ENCODE measurements at regions not wholly inside any gene's neighbourhood (a gene's known extent, or its start where the extent isn't known, plus 50 kb on each side); places are given as distances from the start of the nearest gene placed in this dataset.

DNA sequence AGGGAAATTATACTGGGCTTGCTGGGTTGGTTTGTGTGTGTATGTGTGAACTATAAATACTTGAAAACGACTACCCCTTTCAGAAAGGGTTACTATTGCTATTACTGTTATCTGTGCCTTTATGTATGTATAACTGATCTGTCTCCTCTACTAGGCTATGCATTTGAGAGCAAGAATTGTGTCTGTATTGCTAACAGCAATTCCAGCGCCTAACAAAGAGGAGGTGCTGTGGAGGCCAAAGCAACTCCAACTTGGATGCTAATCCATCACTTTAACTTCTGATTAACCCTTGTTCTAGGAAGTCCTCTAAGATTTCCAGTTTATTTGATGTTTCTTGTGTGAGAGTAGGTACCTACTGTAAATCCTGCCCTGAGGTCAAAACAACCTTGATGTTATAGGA is 313.9 kb downstream of the PCNX1 start:
- H2BK15ac ChIP-seq (ENCODE audit: low read depth, low read length): no peak overlapping the region
- Mint-ChIP-seq H3K27me3 (ENCODE audit: low read depth) (peaks cover 4% of the 10 kb centered on the region), H3K4me1 (peaks cover 15 to 21% of the 10 kb centered on the region in 2 experiments), H3K27ac (no peak overlapping the region), H3K9me3 (peaks cover 17% of the 10 kb centered on the region in 2 experiments), H3K4me3 (no peak overlapping the region), H3K36me3 (ENCODE audit: insufficient read depth in 1 of 3, low read depth in 3 of 3) (peaks cover 6 to 22% (median 8%) of the 10 kb centered on the region in 3 experiments; a peak in 5 of 7 replicates)
- no peak overlapping the region for H3K14ac ChIP-seq (ENCODE audit: insufficient read depth, low read length)
- no peak overlapping the region for H2AK5ac ChIP-seq (ENCODE audit: insufficient read length, low read length)
- no peaks in the 10 kb centered on the region for H3K79me1 ChIP-seq (ENCODE audit: insufficient read depth, low read depth, low read length, poor library complexity, severe bottlenecking)
- H3K9me3 ChIP-seq (ENCODE audit: control insufficient read depth, low read depth, low read length): no peaks in the 10 kb centered on the region
- H2BK5ac ChIP-seq (ENCODE audit: insufficient read length, low read length): no peak overlapping the region
- H2AFZ ChIP-seq (ENCODE audit: low read length): no peak overlapping the region
- DNase-seq: no peak
- H3K79me2 ChIP-seq (ENCODE audit: insufficient read depth, low read length): no peaks in the 10 kb centered on the region
- no peaks in the 10 kb centered on the region for H3K27me3 ChIP-seq (ENCODE audit: insufficient read depth, low read length)
- no peak overlapping the region for H4K8ac ChIP-seq (replicated peaks; ENCODE audit: insufficient read length, low read depth, low read length)
- H3K4ac ChIP-seq (ENCODE audit: low read depth, low read length): no peak overlapping the region
- H4K91ac ChIP-seq (ENCODE audit: insufficient read length, low read depth, low read length): no peak overlapping the region
- no peaks in the 10 kb centered on the region for H3K23me2 ChIP-seq (ENCODE audit: insufficient read length, low read depth, low read length, poor library complexity, severe bottlenecking)
- H3K4me2 ChIP-seq (ENCODE audit: insufficient read depth, insufficient read length, low read length): no peak overlapping the region
- H3K18ac ChIP-seq (ENCODE audit: insufficient read length, low read depth, low read length): no peak overlapping the region
- WGBS (ENCODE audit: extremely low coverage, insufficient read length, low lambda C conversion rate): no CpG with 5 or more reads among the region's 2 CpGs
- H3T11ph ChIP-seq (ENCODE audit: low read length): no peak overlapping the region
- no peak overlapping the region for H2BK120ac ChIP-seq (ENCODE audit: low read depth, low read length, poor library complexity, severe bottlenecking)
- no peak overlapping the region for H2BK20ac ChIP-seq (ENCODE audit: low read depth, low read length, poor library complexity, severe bottlenecking)
- no peak overlapping the region for H4K5ac ChIP-seq (ENCODE audit: insufficient read length, low read depth, low read length)
- no peak overlapping the region for H3K9ac ChIP-seq (ENCODE audit: extremely low read depth, insufficient read length, low read length)
- no peak overlapping the region for H2BK12ac ChIP-seq (ENCODE audit: insufficient read length, low read depth, low read length)
- H3K56ac ChIP-seq (ENCODE audit: insufficient read length, low read depth, low read length): no peak overlapping the region
- TF ChIP-seq, protein P1, sequence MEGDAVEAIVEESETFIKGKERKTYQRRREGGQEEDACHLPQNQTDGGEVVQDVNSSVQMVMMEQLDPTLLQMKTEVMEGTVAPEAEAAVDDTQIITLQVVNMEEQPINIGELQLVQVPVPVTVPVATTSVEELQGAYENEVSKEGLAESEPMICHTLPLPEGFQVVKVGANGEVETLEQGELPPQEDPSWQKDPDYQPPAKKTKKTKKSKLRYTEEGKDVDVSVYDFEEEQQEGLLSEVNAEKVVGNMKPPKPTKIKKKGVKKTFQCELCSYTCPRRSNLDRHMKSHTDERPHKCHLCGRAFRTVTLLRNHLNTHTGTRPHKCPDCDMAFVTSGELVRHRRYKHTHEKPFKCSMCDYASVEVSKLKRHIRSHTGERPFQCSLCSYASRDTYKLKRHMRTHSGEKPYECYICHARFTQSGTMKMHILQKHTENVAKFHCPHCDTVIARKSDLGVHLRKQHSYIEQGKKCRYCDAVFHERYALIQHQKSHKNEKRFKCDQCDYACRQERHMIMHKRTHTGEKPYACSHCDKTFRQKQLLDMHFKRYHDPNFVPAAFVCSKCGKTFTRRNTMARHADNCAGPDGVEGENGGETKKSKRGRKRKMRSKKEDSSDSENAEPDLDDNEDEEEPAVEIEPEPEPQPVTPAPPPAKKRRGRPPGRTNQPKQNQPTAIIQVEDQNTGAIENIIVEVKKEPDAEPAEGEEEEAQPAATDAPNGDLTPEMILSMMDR (conservative IDR thresholded peaks at IDR 0.05): peak; percentile 43; the same call in 2 of the 3 replicates
- no peaks in the 10 kb centered on the region; the same call in 1 of the 2 replicates for H3K4me1 ChIP-seq (ENCODE audit: insufficient read depth, low read length)
- no peak overlapping the region for H3K27ac ChIP-seq (ENCODE audit: insufficient read length, low read depth, low read length)
- no peaks in the 10 kb centered on the region for H4K20me1 ChIP-seq (ENCODE audit: control insufficient read depth, insufficient read depth, insufficient read length)
- H3K23ac ChIP-seq (ENCODE audit: insufficient read length, low read depth, low read length): no peak overlapping the region
